ENCODE measurements at regions not wholly inside any gene's neighbourhood (a gene's known extent, or its start where the extent isn't known, plus 50 kb on each side); places are given as distances from the start of the nearest gene placed in this dataset.
A peak's percentile ranks its signal among the peaks of the same experiment; 100 is the strongest.

- intact Hi-C loops (cut with micrococcal nuclease), result no loop called here
- no peaks in the 10 kb centered on the region for H3K27me3 Mint-ChIP-seq (ENCODE audit: insufficient read depth)
- DNase-seq (ENCODE audit: low spot score), result no peak
- no peak overlapping the region for H3K4me3 Mint-ChIP-seq
- no peaks in the 10 kb centered on the region for H3K4me1 Mint-ChIP-seq (ENCODE audit: low read depth)
- H3K9me3 Mint-ChIP-seq, result no peaks in the 10 kb centered on the region
- no peak overlapping the region for H3K27ac Mint-ChIP-seq
- peaks cover 9% of the 10 kb centered on the region for H3K36me3 Mint-ChIP-seq (ENCODE audit: low read depth)
These were observed 74.1 kb upstream of the ANK3 start for GRCh38 chr10:60463746-60464145.

GRCh38 chr10:60461688-60462087 lies 72.0 kb upstream of the ANK3 start:
- H3K4me1 Mint-ChIP-seq (ENCODE audit: low read depth), result peaks cover 6% of the 10 kb centered on the region

GRCh38 chr10:60459701-60460457 lies 70.2 kb upstream of the ANK3 start:
- Mint-ChIP-seq H3K27me3 (ENCODE audit: insufficient read depth) (no peaks in the 10 kb centered on the region), H3K27ac (no peak overlapping the region), H3K4me1 (ENCODE audit: low read depth) (peaks cover 6% of the 10 kb centered on the region), H3K36me3 (ENCODE audit: low read depth) (peaks cover 4% of the 10 kb centered on the region), H3K9me3 (no peaks in the 10 kb centered on the region), H3K4me3 (no peak overlapping the region)
- intact Hi-C loops (cut with micrococcal nuclease), result no loop called here
- no peak for DNase-seq (ENCODE audit: low spot score)

More at GRCh38 chr10:60461688-60462087, 72.0 kb upstream of the ANK3 start:
- no peak overlapping the region for H3K27ac Mint-ChIP-seq
- H3K4me3 Mint-ChIP-seq, result no peak overlapping the region
- no peaks in the 10 kb centered on the region for H3K9me3 Mint-ChIP-seq
- intact Hi-C loops (cut with micrococcal nuclease), result no loop called here
- H3K36me3 Mint-ChIP-seq (ENCODE audit: low read depth), result peaks cover 13% of the 10 kb centered on the region
- H3K27me3 Mint-ChIP-seq (ENCODE audit: insufficient read depth), result no peaks in the 10 kb centered on the region
- no peak for DNase-seq (ENCODE audit: low spot score)

- no peak overlapping the region for H3K27ac Mint-ChIP-seq
These were observed 66.4 kb upstream of the ANK3 start for GRCh38 chr10:60456053-60456452.

GRCh38 chr10:60454336-60454735 lies 64.7 kb upstream of the ANK3 start:
- Mint-ChIP-seq H3K4me1 (ENCODE audit: low read depth) (peaks cover 6% of the 10 kb centered on the region), H3K36me3 (ENCODE audit: low read depth) (peaks cover 11% of the 10 kb centered on the region), H3K27me3 (ENCODE audit: insufficient read depth) (no peaks in the 10 kb centered on the region), H3K27ac (no peak overlapping the region), H3K4me3 (no peak overlapping the region), H3K9me3 (no peaks in the 10 kb centered on the region)
- DNase-seq (ENCODE audit: low spot score), result no peak
- intact Hi-C loops (cut with micrococcal nuclease), result no loop called here

More at GRCh38 chr10:60456053-60456452, 66.4 kb upstream of the ANK3 start:
- Mint-ChIP-seq H3K27me3 (ENCODE audit: insufficient read depth) (no peaks in the 10 kb centered on the region), H3K36me3 (ENCODE audit: low read depth) (peaks cover 9% of the 10 kb centered on the region), H3K4me3 (no peak overlapping the region), H3K4me1 (ENCODE audit: low read depth) (peaks cover 6% of the 10 kb centered on the region), H3K9me3 (no peaks in the 10 kb centered on the region)
- intact Hi-C loops (cut with micrococcal nuclease), result no loop called here
- no peak for DNase-seq (ENCODE audit: low spot score)

GRCh38 chr10:60453036-60453435 lies 63.4 kb upstream of the ANK3 start:
- intact Hi-C loops (cut with micrococcal nuclease), result no loop called here
- no peaks in the 10 kb centered on the region for H3K9me3 Mint-ChIP-seq

GRCh38 chr10:60450291-60450690 lies 60.6 kb upstream of the ANK3 start:
- peaks cover 11% of the 10 kb centered on the region for H3K4me1 Mint-ChIP-seq (ENCODE audit: low read depth)
- intact Hi-C loops (cut with micrococcal nuclease), result no loop called here
- peaks cover 10% of the 10 kb centered on the region for H3K36me3 Mint-ChIP-seq (ENCODE audit: low read depth)
- H3K27ac Mint-ChIP-seq, result no peak overlapping the region
- DNase-seq (ENCODE audit: low spot score), result no peak
- no peaks in the 10 kb centered on the region for H3K9me3 Mint-ChIP-seq
- no peaks in the 10 kb centered on the region for H3K27me3 Mint-ChIP-seq (ENCODE audit: insufficient read depth)
- no peak overlapping the region for H3K4me3 Mint-ChIP-seq

More at GRCh38 chr10:60453036-60453435, 63.4 kb upstream of the ANK3 start:
- Mint-ChIP-seq H3K27me3 (ENCODE audit: insufficient read depth) (no peaks in the 10 kb centered on the region), H3K4me3 (no peak overlapping the region), H3K4me1 (ENCODE audit: low read depth) (peaks cover under 1% of the 10 kb centered on the region), H3K36me3 (ENCODE audit: low read depth) (peaks cover 9% of the 10 kb centered on the region), H3K27ac (no peak overlapping the region)
- DNase-seq (ENCODE audit: low spot score), result no peak

GRCh38 chr10:60448246-60448645 lies 58.6 kb upstream of the ANK3 start:
- H3K4me1 Mint-ChIP-seq (ENCODE audit: low read depth), result peaks cover 11% of the 10 kb centered on the region
- intact Hi-C loops (cut with micrococcal nuclease), result loop anchor here (5.0 kb wide), 1 partner anchor 89 kb away; no protein-coding TSS in a partner anchor
- no peaks in the 10 kb centered on the region for H3K27me3 Mint-ChIP-seq (ENCODE audit: insufficient read depth)
- no peak for DNase-seq (ENCODE audit: low spot score)
- no peak overlapping the region for H3K27ac Mint-ChIP-seq
- H3K9me3 Mint-ChIP-seq, result no peaks in the 10 kb centered on the region
- H3K36me3 Mint-ChIP-seq (ENCODE audit: low read depth), result peaks cover 5% of the 10 kb centered on the region
- no peak overlapping the region for H3K4me3 Mint-ChIP-seq

- DNase-seq (ENCODE audit: low spot score), result no peak
- intact Hi-C loops (cut with micrococcal nuclease), result loop anchor here (5.0 kb wide), 1 partner anchor 90 kb away; no protein-coding TSS in a partner anchor
- Mint-ChIP-seq H3K4me3 (peak overlapping the region; percentile 23), H3K27me3 (ENCODE audit: insufficient read depth) (peaks cover 2% of the 10 kb centered on the region), H3K27ac (peak overlapping the region; percentile 69), H3K9me3 (no peaks in the 10 kb centered on the region), H3K4me1 (ENCODE audit: low read depth) (peaks cover 11% of the 10 kb centered on the region), H3K36me3 (ENCODE audit: low read depth) (peaks cover 4% of the 10 kb centered on the region)
These were observed 57.2 kb upstream of the ANK3 start for GRCh38 chr10:60446851-60447250.

GRCh38 chr10:60446070-60446833 lies 56.6 kb upstream of the ANK3 start:
- Mint-ChIP-seq H3K4me3 (no peak overlapping the region), H3K36me3 (ENCODE audit: low read depth) (peaks cover 4% of the 10 kb centered on the region), H3K27ac (peak overlapping the region; percentile 69), H3K4me1 (ENCODE audit: low read depth) (peaks cover 11% of the 10 kb centered on the region), H3K27me3 (ENCODE audit: insufficient read depth) (peaks cover 2% of the 10 kb centered on the region), H3K9me3 (no peaks in the 10 kb centered on the region)
- DNase-seq (ENCODE audit: low spot score), result no peak
- intact Hi-C loops (cut with micrococcal nuclease), result loop anchor here (5.0 kb wide), 1 partner anchor 91 kb away; no protein-coding TSS in a partner anchor

- DNase-seq (ENCODE audit: low spot score), result no peak
- H3K4me1 Mint-ChIP-seq (ENCODE audit: low read depth), result peaks cover 16% of the 10 kb centered on the region
- peaks cover 2% of the 10 kb centered on the region for H3K27me3 Mint-ChIP-seq (ENCODE audit: insufficient read depth)
- H3K4me3 Mint-ChIP-seq, result no peak overlapping the region
- intact Hi-C loops (cut with micrococcal nuclease), result loop anchor here (1.0 to 5.0 kb wide), 4 partner anchors 93 to 324 kb away; no protein-coding TSS in a partner anchor
- H3K36me3 Mint-ChIP-seq (ENCODE audit: low read depth), result peaks cover 6% of the 10 kb centered on the region
- no peaks in the 10 kb centered on the region for H3K9me3 Mint-ChIP-seq
- no peak overlapping the region for H3K27ac Mint-ChIP-seq
These were observed 54.9 kb upstream of the ANK3 start for GRCh38 chr10:60444494-60445064.

- no peak overlapping the region for H3K27ac Mint-ChIP-seq
- H3K4me1 Mint-ChIP-seq (ENCODE audit: low read depth), result peaks cover 16% of the 10 kb centered on the region
- peaks cover 6% of the 10 kb centered on the region for H3K36me3 Mint-ChIP-seq (ENCODE audit: low read depth)
- intact Hi-C loops (cut with micrococcal nuclease), result no loop called here
- H3K4me3 Mint-ChIP-seq, result no peak overlapping the region
- peaks cover 2% of the 10 kb centered on the region for H3K27me3 Mint-ChIP-seq (ENCODE audit: insufficient read depth)
- H3K9me3 Mint-ChIP-seq, result no peaks in the 10 kb centered on the region
- DNase-seq (ENCODE audit: low spot score), result no peak
These were observed 53.7 kb upstream of the ANK3 start for GRCh38 chr10:60443346-60443745.

GRCh38 chr10:60441515-60441914 lies 51.8 kb upstream of the ANK3 start:
- H3K27me3 Mint-ChIP-seq (ENCODE audit: insufficient read depth), result peaks cover 2% of the 10 kb centered on the region
- H3K27ac Mint-ChIP-seq, result no peak overlapping the region
- no peak overlapping the region for H3K4me3 Mint-ChIP-seq
- no peak for DNase-seq (ENCODE audit: low spot score)
- intact Hi-C loops (cut with micrococcal nuclease), result no loop called here
- H3K36me3 Mint-ChIP-seq (ENCODE audit: low read depth), result peaks cover 4% of the 10 kb centered on the region
- peaks cover 6% of the 10 kb centered on the region for H3K4me1 Mint-ChIP-seq (ENCODE audit: low read depth)
- no peaks in the 10 kb centered on the region for H3K9me3 Mint-ChIP-seq

Measured in activated T-helper 1 cell treated with anti-CD3 and anti-CD28 coated beads, Interleukin-12 subunit alpha, Interleukin-12 subunit beta, Interleukin-2, Interleukin-4 antibody, amounts not matched to agents 30 ng/mL and 10 ng/mL and 1 ng/mL, durations not matched to agents 14 hours and 24 hours and 36 hours (primary cell).